ENCODE measurements at regions not wholly inside any gene's neighbourhood (a gene's known extent, or its start where the extent isn't known, plus 50 kb on each side); places are given as distances from the start of the nearest gene placed in this dataset.

GRCh38 chr3:21801631-21802030, 50.6 kb upstream of the ZNF385D start:
- Mint-ChIP-seq H3K27me3 (ENCODE audit: low read depth) (no peaks in the 10 kb centered on the region), H3K4me1 (ENCODE audit: low read depth) (no peaks in the 10 kb centered on the region), H3K27ac (no peak overlapping the region), H3K4me3 (no peak overlapping the region), H3K36me3 (ENCODE audit: low read depth) (no peaks in the 10 kb centered on the region), H3K9me3 (peaks cover 10% of the 10 kb centered on the region)
- intact Hi-C loops (cut with micrococcal nuclease): no loop called here
- no peak for DNase-seq
- CTCF ChIA-PET: no interaction called here

DNA sequence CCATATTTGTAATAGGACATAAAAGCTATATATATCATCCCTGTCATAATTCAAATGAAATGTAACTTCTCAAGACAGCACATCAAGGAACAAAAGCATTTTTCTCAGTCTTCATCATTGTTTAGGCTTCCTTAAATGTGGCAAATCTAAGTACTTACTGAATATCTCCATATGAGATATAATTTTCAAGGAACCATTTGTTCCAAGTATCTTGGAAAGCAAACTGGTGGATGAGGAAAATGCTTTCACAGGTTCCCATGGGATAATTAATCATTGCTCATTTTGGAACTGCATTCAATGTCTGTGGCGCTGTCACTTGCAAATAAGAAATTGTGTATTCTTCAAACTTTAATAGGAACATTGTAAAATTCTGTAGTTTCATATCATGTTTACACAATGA, 52.6 kb upstream of the ZNF385D start:
- no peak overlapping the region for H3K4me3 Mint-ChIP-seq
- intact Hi-C loops (cut with micrococcal nuclease): no loop called here
- CTCF ChIA-PET: interaction anchor here (0.6 kb wide), 1 partner anchor 561 kb away, joined by 4 read pairs; no protein-coding TSS in a partner anchor
- no peaks in the 10 kb centered on the region for H3K36me3 Mint-ChIP-seq (ENCODE audit: low read depth)
- no peaks in the 10 kb centered on the region for H3K27me3 Mint-ChIP-seq (ENCODE audit: low read depth)
- H3K9me3 Mint-ChIP-seq: peaks cover 11% of the 10 kb centered on the region
- no peaks in the 10 kb centered on the region for H3K4me1 Mint-ChIP-seq (ENCODE audit: low read depth)
- DNase-seq: no peak
- H3K27ac Mint-ChIP-seq: no peak overlapping the region

GRCh38 chr3:21804330-21804729, 53.3 kb upstream of the ZNF385D start:
- H3K4me1 Mint-ChIP-seq (ENCODE audit: low read depth): no peaks in the 10 kb centered on the region
- intact Hi-C loops (cut with micrococcal nuclease): no loop called here
- CTCF ChIA-PET: no interaction called here

GRCh38 chr3:21806733-21807132, 55.7 kb upstream of the ZNF385D start:
- Mint-ChIP-seq H3K27ac (no peak overlapping the region), H3K9me3 (peaks cover 4% of the 10 kb centered on the region), H3K27me3 (ENCODE audit: low read depth) (no peaks in the 10 kb centered on the region), H3K4me3 (no peak overlapping the region), H3K36me3 (ENCODE audit: low read depth) (no peaks in the 10 kb centered on the region), H3K4me1 (ENCODE audit: low read depth) (no peaks in the 10 kb centered on the region)
- intact Hi-C loops (cut with micrococcal nuclease): no loop called here
- no peak for DNase-seq
- CTCF ChIA-PET: no interaction called here

More at GRCh38 chr3:21804330-21804729, 53.3 kb upstream of the ZNF385D start:
- Mint-ChIP-seq H3K9me3 (peaks cover 9% of the 10 kb centered on the region), H3K27me3 (ENCODE audit: low read depth) (no peaks in the 10 kb centered on the region), H3K36me3 (ENCODE audit: low read depth) (no peaks in the 10 kb centered on the region), H3K27ac (no peak overlapping the region), H3K4me3 (no peak overlapping the region)
- DNase-seq: no peak

- CTCF ChIA-PET: no interaction called here
- Mint-ChIP-seq H3K27me3 (ENCODE audit: low read depth) (no peaks in the 10 kb centered on the region), H3K36me3 (ENCODE audit: low read depth) (no peaks in the 10 kb centered on the region), H3K4me3 (no peak overlapping the region), H3K4me1 (ENCODE audit: low read depth) (no peaks in the 10 kb centered on the region), H3K27ac (no peak overlapping the region), H3K9me3 (peaks cover 2% of the 10 kb centered on the region)
- no peak for DNase-seq
- intact Hi-C loops (cut with micrococcal nuclease): no loop called here
These were observed 74.7 kb upstream of the ZNF385D start for GRCh38 chr3:21825684-21826083.

DNA sequence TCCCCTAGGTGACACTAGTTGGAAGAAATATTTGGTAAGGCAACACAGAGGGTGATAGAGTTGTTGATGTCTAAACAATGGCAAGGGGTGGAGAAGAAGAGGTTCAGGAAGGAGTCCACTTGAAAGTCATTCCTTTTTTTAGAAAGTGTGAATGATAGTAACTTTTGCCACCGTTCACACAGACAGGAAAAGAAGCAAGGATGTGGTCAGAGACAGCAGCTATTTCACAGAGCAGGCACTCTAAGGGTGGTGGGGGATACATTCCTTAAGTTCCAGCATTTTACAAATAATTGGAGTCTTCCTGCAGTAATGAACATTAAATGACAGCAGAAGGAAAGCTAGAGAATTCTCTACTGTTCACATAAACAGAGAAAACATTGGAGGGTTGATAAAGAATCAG, 75.4 kb upstream of the ZNF385D start:
- Mint-ChIP-seq H3K36me3 (ENCODE audit: low read depth) (no peaks in the 10 kb centered on the region), H3K4me1 (ENCODE audit: low read depth) (no peaks in the 10 kb centered on the region), H3K27ac (no peak overlapping the region), H3K9me3 (peaks cover 2% of the 10 kb centered on the region), H3K27me3 (ENCODE audit: low read depth) (no peaks in the 10 kb centered on the region), H3K4me3 (no peak overlapping the region)
- DNase-seq: no peak
- CTCF ChIA-PET: no interaction called here
- intact Hi-C loops (cut with micrococcal nuclease): no loop called here

DNA sequence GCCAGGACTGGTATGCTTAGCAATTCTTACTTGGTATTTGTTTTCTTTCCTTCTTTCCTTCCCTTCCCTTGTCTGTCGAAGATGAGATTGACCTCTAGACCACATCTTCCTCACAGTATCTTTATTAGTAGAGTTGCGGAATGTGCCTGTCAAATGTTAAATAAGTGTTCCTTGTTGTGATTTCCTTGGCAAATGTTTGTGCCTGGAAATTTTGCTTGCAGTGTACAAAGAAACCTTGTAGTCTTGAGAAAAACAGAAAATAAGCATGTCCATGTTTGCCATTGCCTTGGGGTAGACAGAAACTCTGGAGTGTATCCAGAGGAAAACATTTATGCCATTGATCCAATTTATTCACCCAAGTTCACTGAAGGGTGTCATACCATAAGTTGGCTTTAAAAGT, 79.5 kb upstream of the ZNF385D start:
- DNase-seq: no peak
- CTCF ChIA-PET: no interaction called here
- Mint-ChIP-seq H3K27ac (no peak overlapping the region), H3K36me3 (ENCODE audit: low read depth) (no peaks in the 10 kb centered on the region), H3K9me3 (peaks cover 4% of the 10 kb centered on the region), H3K27me3 (ENCODE audit: low read depth) (no peaks in the 10 kb centered on the region), H3K4me3 (no peak overlapping the region), H3K4me1 (ENCODE audit: low read depth) (no peaks in the 10 kb centered on the region)
- intact Hi-C loops (cut with micrococcal nuclease): no loop called here

DNA sequence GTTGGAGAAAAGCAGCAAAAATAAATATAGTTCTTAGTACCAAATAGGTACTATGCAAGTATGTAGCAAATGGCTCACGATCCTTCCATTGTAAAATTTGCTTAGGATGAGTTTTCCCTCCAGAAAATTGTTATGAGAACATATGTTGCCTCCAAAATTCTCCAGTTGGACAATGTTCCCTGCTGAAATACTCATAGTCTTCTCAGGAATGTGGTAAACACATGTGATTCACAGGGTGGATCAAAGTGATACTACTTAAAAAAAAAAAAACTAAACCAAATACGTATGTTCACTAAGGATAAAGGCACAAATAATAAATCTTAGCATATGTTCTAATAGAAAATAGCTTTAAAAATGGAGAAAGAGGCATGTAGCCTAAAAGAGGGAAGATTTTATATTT, 84.3 kb upstream of the ZNF385D start:
- intact Hi-C loops (cut with micrococcal nuclease): no loop called here
- H3K4me3 Mint-ChIP-seq: no peak overlapping the region
- H3K27ac Mint-ChIP-seq: no peak overlapping the region
- H3K9me3 Mint-ChIP-seq: peaks cover 4% of the 10 kb centered on the region
- no peaks in the 10 kb centered on the region for H3K27me3 Mint-ChIP-seq (ENCODE audit: low read depth)
- H3K36me3 Mint-ChIP-seq (ENCODE audit: low read depth): no peaks in the 10 kb centered on the region
- DNase-seq: no peak
- CTCF ChIA-PET: no interaction called here
- H3K4me1 Mint-ChIP-seq (ENCODE audit: low read depth): no peaks in the 10 kb centered on the region

DNA sequence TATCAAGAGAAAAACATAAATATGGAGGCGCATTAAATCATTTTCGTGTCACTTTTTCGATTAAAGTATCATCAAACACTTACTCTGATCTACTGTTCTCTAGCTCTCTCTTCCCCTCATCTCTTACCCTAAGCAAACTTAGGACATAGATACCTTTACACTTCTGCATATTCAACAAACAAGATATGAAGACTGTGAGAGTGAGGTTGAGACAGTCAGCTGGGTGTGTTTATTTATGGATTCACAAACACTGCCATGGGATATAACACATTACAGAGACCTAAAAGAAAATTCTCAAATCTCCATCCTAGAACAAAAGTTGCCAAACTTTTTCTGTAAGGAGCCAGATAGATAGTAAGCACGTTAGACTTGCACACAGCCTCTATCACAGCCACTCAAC, 85.2 kb upstream of the ZNF385D start:
- DNase-seq: no peak
- Mint-ChIP-seq H3K27me3 (ENCODE audit: low read depth) (no peaks in the 10 kb centered on the region), H3K9me3 (peaks cover 4% of the 10 kb centered on the region), H3K4me1 (ENCODE audit: low read depth) (no peaks in the 10 kb centered on the region), H3K4me3 (no peak overlapping the region), H3K36me3 (ENCODE audit: low read depth) (no peaks in the 10 kb centered on the region), H3K27ac (no peak overlapping the region)
- intact Hi-C loops (cut with micrococcal nuclease): no loop called here
- CTCF ChIA-PET: no interaction called here

DNA sequence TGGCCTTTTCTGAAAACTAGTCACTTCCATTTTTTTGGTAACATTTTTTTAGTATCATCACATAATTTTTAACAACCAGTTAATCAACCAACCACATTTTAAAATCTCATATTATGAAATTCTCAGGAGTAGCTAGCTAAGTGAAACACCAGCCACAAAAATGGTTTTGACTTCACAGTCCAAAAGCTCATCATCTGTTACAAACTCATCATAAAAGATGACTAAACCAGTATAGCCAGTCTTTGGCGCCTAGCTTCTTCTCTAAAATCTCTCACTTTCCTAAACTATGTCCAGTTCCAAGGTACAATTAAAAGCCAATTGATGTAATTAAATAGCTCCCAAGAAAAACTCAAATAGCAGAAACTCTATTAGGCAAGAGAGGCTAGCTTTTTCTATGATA, 88.2 kb upstream of the ZNF385D start:
- Mint-ChIP-seq H3K27me3 (ENCODE audit: low read depth) (no peaks in the 10 kb centered on the region), H3K4me3 (no peak overlapping the region), H3K36me3 (ENCODE audit: low read depth) (no peaks in the 10 kb centered on the region), H3K4me1 (ENCODE audit: low read depth) (no peaks in the 10 kb centered on the region), H3K9me3 (peaks cover 8% of the 10 kb centered on the region), H3K27ac (no peak overlapping the region)
- DNase-seq: no peak
- intact Hi-C loops (cut with micrococcal nuclease): no loop called here
- CTCF ChIA-PET: no interaction called here

DNA sequence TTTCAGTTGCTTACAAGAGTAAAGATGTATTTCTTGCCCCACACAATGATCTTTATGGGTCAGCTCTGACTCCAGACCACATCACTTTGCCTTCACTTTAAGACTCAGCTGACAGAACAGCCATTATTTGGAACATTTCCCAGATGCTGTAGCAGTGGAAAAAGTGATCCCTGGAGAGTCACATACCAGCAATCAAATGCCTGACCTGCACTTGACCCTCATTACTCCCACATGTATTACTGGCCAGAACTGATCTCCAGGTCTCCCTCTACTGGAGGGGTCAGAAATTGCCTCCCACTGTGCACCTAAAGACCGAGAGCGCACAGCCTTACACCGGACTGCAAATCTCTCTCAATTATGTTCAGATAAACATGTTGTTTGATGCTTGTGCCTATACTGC, 88.6 kb upstream of the ZNF385D start:
- no peaks in the 10 kb centered on the region for H3K36me3 Mint-ChIP-seq (ENCODE audit: low read depth)
- H3K4me3 Mint-ChIP-seq: no peak overlapping the region
- intact Hi-C loops (cut with micrococcal nuclease): no loop called here
- no peak overlapping the region for H3K27ac Mint-ChIP-seq
- no peaks in the 10 kb centered on the region for H3K27me3 Mint-ChIP-seq (ENCODE audit: low read depth)
- H3K9me3 Mint-ChIP-seq: peaks cover 8% of the 10 kb centered on the region
- H3K4me1 Mint-ChIP-seq (ENCODE audit: low read depth): no peaks in the 10 kb centered on the region
- DNase-seq: no peak
- CTCF ChIA-PET: no interaction called here

GRCh38 chr3:21847005-21847404, 96.0 kb upstream of the ZNF385D start:
- H3K4me3 Mint-ChIP-seq: no peak overlapping the region
- no peaks in the 10 kb centered on the region for H3K36me3 Mint-ChIP-seq (ENCODE audit: low read depth)
- no peaks in the 10 kb centered on the region for H3K27me3 Mint-ChIP-seq (ENCODE audit: low read depth)
- CTCF ChIA-PET: interaction anchor here (0.7 kb wide), 1 partner anchor 291 kb away, joined by 3 read pairs; no protein-coding TSS in a partner anchor
- no peak overlapping the region for H3K27ac Mint-ChIP-seq
- no peak for DNase-seq
- H3K9me3 Mint-ChIP-seq: peaks cover 8% of the 10 kb centered on the region
- intact Hi-C loops (cut with micrococcal nuclease): no loop called here
- no peaks in the 10 kb centered on the region for H3K4me1 Mint-ChIP-seq (ENCODE audit: low read depth)

- Mint-ChIP-seq H3K4me3 (no peak overlapping the region), H3K9me3 (peaks cover 1% of the 10 kb centered on the region), H3K27ac (no peak overlapping the region), H3K4me1 (ENCODE audit: low read depth) (no peaks in the 10 kb centered on the region), H3K27me3 (ENCODE audit: low read depth) (no peaks in the 10 kb centered on the region), H3K36me3 (ENCODE audit: low read depth) (no peaks in the 10 kb centered on the region)
- CTCF ChIA-PET: no interaction called here
- DNase-seq: no peak
- intact Hi-C loops (cut with micrococcal nuclease): no loop called here
These were observed 108.4 kb upstream of the ZNF385D start for GRCh38 chr3:21859124-21860081.
